ENCODE measurements at regions not wholly inside any gene's neighbourhood (a gene's known extent, or its start where the extent isn't known, plus 50 kb on each side); places are given as distances from the start of the nearest gene placed in this dataset.

DNA sequence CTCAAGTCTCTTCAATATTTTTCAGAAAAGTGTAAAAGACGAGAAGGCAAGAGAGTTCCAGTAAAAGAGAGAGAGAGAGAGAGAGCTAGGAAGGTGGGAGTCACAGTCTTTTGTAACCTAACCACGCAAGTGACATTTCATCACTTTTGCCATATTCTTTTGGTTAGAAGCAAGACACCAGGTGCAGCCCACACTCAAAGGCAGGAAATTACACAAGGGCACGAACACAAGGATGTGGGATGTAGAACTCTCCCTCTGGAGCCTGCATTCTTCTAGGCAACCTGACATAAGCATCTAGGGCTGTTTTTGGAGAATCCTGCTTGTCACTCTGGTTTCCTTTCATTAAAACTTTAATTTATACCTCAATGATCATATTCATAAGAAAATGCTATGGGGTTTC, 1213.1 kb downstream of the DNAJB9 start:
- no peaks in the 10 kb centered on the region for H3K4me1 ChIP-seq (ENCODE audit: control insufficient read depth, insufficient read depth, low read length, unreplicated experiment)
- no peak overlapping the region for H3K4me3 ChIP-seq (ENCODE audit: low read depth, low read length)
- no peak overlapping the region for H2AFZ ChIP-seq (ENCODE audit: low read length, unreplicated experiment)
- no peaks in the 10 kb centered on the region for H3K79me2 ChIP-seq (ENCODE audit: control insufficient read depth, insufficient read depth, low read length, unreplicated experiment)
- H3K27ac ChIP-seq (ENCODE audit: low read depth, low read length), result no peak overlapping the region
- no peaks in the 10 kb centered on the region for H3K27me3 ChIP-seq (ENCODE audit: insufficient read depth, low read length)
- no peaks in the 10 kb centered on the region for H3K36me3 ChIP-seq (ENCODE audit: insufficient read depth, low read length)

DNA sequence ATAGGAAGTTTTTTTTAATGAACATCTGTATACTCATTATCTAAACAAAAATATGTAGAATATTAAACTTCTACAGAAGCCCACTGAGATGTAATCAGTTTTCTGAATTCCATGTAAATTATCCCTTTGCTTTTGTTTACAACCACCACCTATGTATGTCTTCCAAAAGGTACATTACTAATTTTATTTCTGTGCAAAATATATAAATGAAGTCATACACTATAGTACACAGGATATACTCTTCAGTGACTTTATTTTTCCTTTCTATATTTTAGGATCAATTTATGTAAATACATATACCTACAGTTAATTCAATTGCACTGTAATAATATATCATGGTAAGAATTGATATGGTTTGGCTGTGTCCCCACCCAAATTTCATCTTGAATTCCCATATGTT, 1236.9 kb downstream of the DNAJB9 start:
- Histone ChIP-seq H3K27ac (ENCODE audit: low read depth, low read length) (no peak overlapping the region), H3K4me1 (ENCODE audit: control insufficient read depth, insufficient read depth, low read length, unreplicated experiment) (no peaks in the 10 kb centered on the region), H3K4me3 (ENCODE audit: low read depth, low read length) (no peak overlapping the region), H3K27me3 (ENCODE audit: insufficient read depth, low read length) (no peaks in the 10 kb centered on the region), H2AFZ (ENCODE audit: low read length, unreplicated experiment) (no peak overlapping the region), H3K79me2 (ENCODE audit: control insufficient read depth, insufficient read depth, low read length, unreplicated experiment) (no peaks in the 10 kb centered on the region), H3K36me3 (ENCODE audit: insufficient read depth, low read length) (no peaks in the 10 kb centered on the region)

DNA sequence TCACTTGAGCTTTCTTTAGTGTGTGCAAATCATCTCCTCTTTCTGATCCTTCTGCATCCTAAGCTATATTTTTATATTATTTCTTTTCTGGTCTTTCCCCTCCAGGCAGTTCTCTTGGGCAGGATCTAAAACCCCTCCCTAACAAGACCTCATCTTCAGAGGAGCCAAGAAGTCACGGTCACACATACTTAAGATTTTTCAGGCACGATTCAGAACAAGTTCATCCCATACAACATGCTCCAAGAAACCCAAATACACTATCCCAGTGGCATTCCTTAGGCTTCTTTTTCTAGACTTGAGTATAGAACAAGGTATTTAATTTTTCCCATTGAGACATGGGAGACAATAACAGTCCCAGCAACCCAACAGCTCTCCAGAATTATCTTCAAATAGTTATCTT, 1251.5 kb downstream of the DNAJB9 start:
- no peak overlapping the region for H3K27ac ChIP-seq (ENCODE audit: low read depth, low read length)
- no peaks in the 10 kb centered on the region for H3K79me2 ChIP-seq (ENCODE audit: control insufficient read depth, insufficient read depth, low read length, unreplicated experiment)
- H3K27me3 ChIP-seq (ENCODE audit: insufficient read depth, low read length), result no peaks in the 10 kb centered on the region
- no peaks in the 10 kb centered on the region for H3K36me3 ChIP-seq (ENCODE audit: insufficient read depth, low read length)
- H2AFZ ChIP-seq (ENCODE audit: low read length, unreplicated experiment), result no peak overlapping the region
- no peaks in the 10 kb centered on the region for H3K4me1 ChIP-seq (ENCODE audit: control insufficient read depth, insufficient read depth, low read length, unreplicated experiment)
- no peak overlapping the region for H3K4me3 ChIP-seq (ENCODE audit: low read depth, low read length)

DNA sequence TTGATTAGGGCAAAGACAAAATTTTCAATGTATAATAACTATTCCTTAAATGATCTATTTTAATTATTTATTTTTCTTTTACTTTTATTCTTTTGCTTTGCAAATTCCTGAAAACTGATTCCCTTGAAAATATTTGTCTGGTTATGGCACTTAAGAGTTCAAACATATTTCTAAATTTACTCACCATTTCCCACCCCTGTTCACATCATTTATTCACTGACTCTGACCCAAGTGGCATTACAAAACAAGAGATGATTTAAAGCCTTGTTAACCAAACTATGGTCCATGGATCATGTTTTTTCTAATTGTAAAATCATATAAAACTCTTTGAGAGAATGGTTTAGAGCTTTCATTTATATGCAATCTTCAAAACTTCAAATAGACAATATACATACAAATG, 1256.1 kb upstream of the LRRN3 start:
- H3K79me2 ChIP-seq (ENCODE audit: control insufficient read depth, insufficient read depth, low read length, unreplicated experiment), result no peaks in the 10 kb centered on the region
- H3K4me1 ChIP-seq (ENCODE audit: control insufficient read depth, insufficient read depth, low read length, unreplicated experiment), result no peaks in the 10 kb centered on the region
- H3K27ac ChIP-seq (ENCODE audit: low read depth, low read length), result no peak overlapping the region
- no peak overlapping the region for H2AFZ ChIP-seq (ENCODE audit: low read length, unreplicated experiment)
- no peak overlapping the region for H3K4me3 ChIP-seq (ENCODE audit: low read depth, low read length)
- no peaks in the 10 kb centered on the region for H3K36me3 ChIP-seq (ENCODE audit: insufficient read depth, low read length)
- no peaks in the 10 kb centered on the region for H3K27me3 ChIP-seq (ENCODE audit: insufficient read depth, low read length)

DNA sequence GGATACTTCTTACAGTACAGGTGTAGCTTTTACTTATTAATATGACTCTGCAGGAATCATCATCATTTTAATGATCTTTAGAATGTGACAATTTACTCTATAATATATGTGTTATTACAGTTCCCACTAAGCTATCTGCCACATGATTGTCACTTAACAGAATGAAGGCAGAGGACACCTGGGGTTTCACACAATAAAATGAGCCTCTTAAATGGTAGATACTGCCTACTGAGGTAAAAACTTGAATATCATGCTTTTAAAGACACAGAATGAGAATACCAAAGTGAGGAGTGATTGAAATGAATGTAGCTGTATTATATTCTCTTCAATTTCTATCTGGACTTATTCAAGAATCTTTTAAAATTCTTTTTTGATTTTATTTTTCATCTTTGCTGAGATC, 1255.3 kb upstream of the LRRN3 start:
- H3K27ac ChIP-seq (ENCODE audit: low read depth, low read length), result no peak overlapping the region
- no peak overlapping the region for H2AFZ ChIP-seq (ENCODE audit: low read length, unreplicated experiment)
- no peaks in the 10 kb centered on the region for H3K79me2 ChIP-seq (ENCODE audit: control insufficient read depth, insufficient read depth, low read length, unreplicated experiment)
- H3K4me3 ChIP-seq (ENCODE audit: low read depth, low read length), result no peak overlapping the region
- H3K36me3 ChIP-seq (ENCODE audit: insufficient read depth, low read length), result no peaks in the 10 kb centered on the region
- no peaks in the 10 kb centered on the region for H3K27me3 ChIP-seq (ENCODE audit: insufficient read depth, low read length)
- H3K4me1 ChIP-seq (ENCODE audit: control insufficient read depth, insufficient read depth, low read length, unreplicated experiment), result no peaks in the 10 kb centered on the region

DNA sequence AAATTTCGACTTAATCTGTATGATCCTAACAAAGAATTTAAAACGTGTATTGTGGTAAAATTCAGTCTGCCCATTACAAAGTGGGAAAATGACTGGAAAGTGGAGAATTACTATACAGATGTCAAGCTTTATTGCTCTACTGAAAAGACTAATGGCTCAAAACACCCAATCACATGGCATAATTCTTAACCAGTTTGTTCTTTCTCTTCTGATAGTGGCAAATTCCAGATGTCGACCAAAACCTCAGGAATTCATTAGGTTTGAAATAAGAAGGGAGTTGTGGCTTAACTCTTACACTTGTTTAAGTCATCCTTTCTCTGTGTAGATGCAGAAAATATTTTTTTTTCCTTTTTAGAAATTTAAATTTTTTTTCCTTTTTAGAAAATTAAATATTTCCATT, 1254.9 kb upstream of the LRRN3 start:
- Histone ChIP-seq H3K79me2 (ENCODE audit: control insufficient read depth, insufficient read depth, low read length, unreplicated experiment) (no peaks in the 10 kb centered on the region), H3K27me3 (ENCODE audit: insufficient read depth, low read length) (no peaks in the 10 kb centered on the region), H3K27ac (ENCODE audit: low read depth, low read length) (no peak overlapping the region), H3K4me1 (ENCODE audit: control insufficient read depth, insufficient read depth, low read length, unreplicated experiment) (no peaks in the 10 kb centered on the region), H2AFZ (ENCODE audit: low read length, unreplicated experiment) (no peak overlapping the region), H3K4me3 (ENCODE audit: low read depth, low read length) (no peak overlapping the region), H3K36me3 (ENCODE audit: insufficient read depth, low read length) (no peaks in the 10 kb centered on the region)

DNA sequence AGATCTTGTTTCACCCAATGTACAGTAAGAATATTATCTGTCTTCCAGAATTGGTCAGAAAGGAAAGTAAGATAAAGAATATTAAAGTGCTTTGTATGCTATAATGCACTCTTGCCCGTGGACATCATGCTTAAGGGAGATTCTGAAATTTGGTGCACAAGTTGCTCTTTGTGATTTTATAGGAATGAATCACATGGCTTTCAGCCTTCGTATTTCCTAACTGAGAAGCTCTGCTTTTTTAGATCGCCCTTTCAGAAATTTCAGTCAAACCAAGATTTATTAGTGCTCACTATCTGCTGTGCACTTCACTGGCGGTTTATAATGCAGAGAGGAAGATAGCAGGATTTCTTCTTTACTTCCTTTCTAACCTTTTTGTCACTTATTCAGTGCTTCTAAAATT, 1248.5 kb upstream of the LRRN3 start:
- Histone ChIP-seq H3K27ac (ENCODE audit: low read depth, low read length) (no peak overlapping the region), H3K4me3 (ENCODE audit: low read depth, low read length) (no peak overlapping the region), H3K79me2 (ENCODE audit: control insufficient read depth, insufficient read depth, low read length, unreplicated experiment) (no peaks in the 10 kb centered on the region), H3K27me3 (ENCODE audit: insufficient read depth, low read length) (no peaks in the 10 kb centered on the region), H3K36me3 (ENCODE audit: insufficient read depth, low read length) (no peaks in the 10 kb centered on the region), H3K4me1 (ENCODE audit: control insufficient read depth, insufficient read depth, low read length, unreplicated experiment) (no peaks in the 10 kb centered on the region), H2AFZ (ENCODE audit: low read length, unreplicated experiment) (no peak overlapping the region)

DNA sequence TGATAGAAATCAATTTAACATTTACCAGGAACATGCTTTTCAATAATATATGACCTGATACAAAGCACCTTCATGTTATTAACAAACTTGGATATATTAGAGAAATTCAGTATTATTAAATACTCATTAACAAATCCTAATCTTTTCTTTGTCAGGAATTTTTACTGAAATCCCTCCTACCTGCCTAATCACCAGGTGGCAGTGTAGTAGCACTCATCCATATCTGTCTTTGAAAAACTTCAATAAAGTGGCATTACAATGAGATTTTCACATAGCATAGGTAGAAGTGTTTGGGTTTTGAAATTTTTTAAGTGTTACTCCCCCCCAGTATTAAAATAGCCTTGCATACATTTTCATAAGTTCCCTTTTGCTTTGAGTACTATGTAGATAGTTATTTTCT, 1246.6 kb upstream of the LRRN3 start:
- no peak overlapping the region for H2AFZ ChIP-seq (ENCODE audit: low read length, unreplicated experiment)
- H3K4me3 ChIP-seq (ENCODE audit: low read depth, low read length), result no peak overlapping the region
- no peaks in the 10 kb centered on the region for H3K4me1 ChIP-seq (ENCODE audit: control insufficient read depth, insufficient read depth, low read length, unreplicated experiment)
- no peaks in the 10 kb centered on the region for H3K27me3 ChIP-seq (ENCODE audit: insufficient read depth, low read length)
- H3K27ac ChIP-seq (ENCODE audit: low read depth, low read length), result no peak overlapping the region
- H3K79me2 ChIP-seq (ENCODE audit: control insufficient read depth, insufficient read depth, low read length, unreplicated experiment), result no peaks in the 10 kb centered on the region
- no peaks in the 10 kb centered on the region for H3K36me3 ChIP-seq (ENCODE audit: insufficient read depth, low read length)

DNA sequence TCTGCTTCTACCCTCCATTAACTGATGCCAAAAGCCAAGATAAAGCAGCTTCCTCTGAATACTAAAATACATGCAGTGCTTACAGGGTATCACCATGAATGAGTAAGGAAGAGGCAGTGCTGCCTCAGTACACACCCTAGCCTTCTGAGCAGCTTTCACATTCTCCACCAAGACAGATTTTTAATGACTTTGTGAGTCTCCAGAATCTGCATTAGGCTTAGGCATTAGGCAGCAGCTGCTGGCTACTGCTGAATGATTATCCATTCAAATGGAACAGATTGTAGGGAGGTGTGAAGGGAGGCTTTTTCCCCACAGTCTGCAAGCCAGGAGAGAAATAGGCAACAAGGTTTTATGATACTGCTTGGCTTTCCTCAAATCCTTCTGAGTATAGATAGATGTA, 1226.7 kb upstream of the LRRN3 start:
- H3K4me1 ChIP-seq (ENCODE audit: control insufficient read depth, insufficient read depth, low read length, unreplicated experiment), result no peaks in the 10 kb centered on the region

DNA sequence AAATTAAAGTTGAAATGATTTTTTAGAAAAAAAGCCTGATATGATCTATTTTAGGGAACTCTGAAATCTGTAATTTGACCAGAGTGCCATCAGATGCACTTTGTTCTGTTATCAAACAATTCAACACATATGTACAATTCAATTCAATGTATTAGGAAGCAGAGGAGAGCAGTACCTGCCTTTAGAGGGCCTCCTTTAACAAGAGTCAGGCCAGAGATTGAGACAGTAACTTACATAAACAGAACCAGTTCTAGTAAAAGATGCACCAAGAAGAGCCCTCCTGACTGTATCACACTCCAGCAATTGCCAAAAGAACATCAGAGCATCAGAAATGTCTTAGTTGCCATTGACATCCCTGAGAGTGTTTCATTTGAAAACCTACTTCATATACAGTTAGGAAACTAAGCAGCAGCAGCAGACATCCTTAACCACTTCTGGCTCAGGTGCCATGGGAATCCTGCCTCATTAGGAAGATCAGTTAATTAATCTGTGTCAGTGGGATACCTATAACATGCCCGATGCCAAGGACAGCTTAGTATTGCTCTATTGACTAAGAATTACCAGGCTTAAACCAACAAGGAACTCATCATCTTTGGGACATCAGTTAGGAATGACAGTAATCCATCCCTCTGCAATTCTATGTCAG, 1222.6 kb upstream of the LRRN3 start:
- Histone ChIP-seq H3K4me1 (ENCODE audit: control insufficient read depth, insufficient read depth, low read length, unreplicated experiment) (no peaks in the 10 kb centered on the region), H2AFZ (ENCODE audit: low read length, unreplicated experiment) (no peak overlapping the region), H3K4me3 (ENCODE audit: low read depth, low read length) (no peak overlapping the region), H3K79me2 (ENCODE audit: control insufficient read depth, insufficient read depth, low read length, unreplicated experiment) (no peaks in the 10 kb centered on the region), H3K27ac (ENCODE audit: low read depth, low read length) (no peak overlapping the region), H3K27me3 (ENCODE audit: insufficient read depth, low read length) (no peaks in the 10 kb centered on the region), H3K36me3 (ENCODE audit: insufficient read depth, low read length) (no peaks in the 10 kb centered on the region)

More for the DNA sequence above, 1226.7 kb upstream of the LRRN3 start:
- Histone ChIP-seq H3K79me2 (ENCODE audit: control insufficient read depth, insufficient read depth, low read length, unreplicated experiment) (no peaks in the 10 kb centered on the region), H3K27me3 (ENCODE audit: insufficient read depth, low read length) (no peaks in the 10 kb centered on the region), H3K4me3 (ENCODE audit: low read depth, low read length) (no peak overlapping the region), H2AFZ (ENCODE audit: low read length, unreplicated experiment) (no peak overlapping the region), H3K36me3 (ENCODE audit: insufficient read depth, low read length) (no peaks in the 10 kb centered on the region), H3K27ac (ENCODE audit: low read depth, low read length) (no peak overlapping the region)

DNA sequence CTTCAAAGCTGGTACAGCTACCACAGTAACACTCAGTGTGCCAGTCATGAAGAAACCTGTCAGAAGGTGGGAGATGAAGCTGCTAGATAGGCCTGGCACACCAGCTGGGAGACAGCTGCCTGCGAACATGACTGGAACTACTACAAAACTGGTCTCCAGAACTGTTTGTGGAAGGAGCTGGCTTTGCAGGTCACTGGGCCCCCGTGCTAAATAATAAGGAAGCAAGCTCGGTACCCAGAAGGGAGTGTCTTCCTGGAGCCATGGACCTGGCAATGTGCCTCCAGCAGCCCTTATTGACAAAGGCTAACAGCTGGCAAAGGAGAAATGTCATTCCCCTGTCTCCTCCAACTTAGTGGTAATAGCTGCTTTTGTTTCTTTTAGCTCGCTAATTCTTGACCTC, 1217.6 kb upstream of the LRRN3 start:
- Histone ChIP-seq H3K27me3 (ENCODE audit: insufficient read depth, low read length) (no peaks in the 10 kb centered on the region), H2AFZ (ENCODE audit: low read length, unreplicated experiment) (no peak overlapping the region), H3K79me2 (ENCODE audit: control insufficient read depth, insufficient read depth, low read length, unreplicated experiment) (no peaks in the 10 kb centered on the region), H3K36me3 (ENCODE audit: insufficient read depth, low read length) (no peaks in the 10 kb centered on the region), H3K4me1 (ENCODE audit: control insufficient read depth, insufficient read depth, low read length, unreplicated experiment) (no peaks in the 10 kb centered on the region), H3K27ac (ENCODE audit: low read depth, low read length) (no peak overlapping the region), H3K4me3 (ENCODE audit: low read depth, low read length) (no peak overlapping the region)

Data from ACC112 (cell line).